Retinal pigment epithelial cell (primary cell): ENCODE measurements at regions not wholly inside any gene's neighbourhood (a gene's known extent, or its start where the extent isn't known, plus 50 kb on each side); places are given as distances from the start of the nearest gene placed in this dataset.

Experiments
- DNase-seq: peaks from one replicate; pipeline ENCODE4 v3.0.0-alpha.2; 2010; ENCODE audit warnings: low read depth
- H3K4me3 ChIP-seq: 2 replicates; pipeline ENCODE4 v1.5.1; 2011; ENCODE audit warnings: mild to moderate bottlenecking, low read length, control low read depth, moderate library complexity
- CTCF ChIP-seq: conservative IDR thresholded peaks from 2 replicates; pipeline ENCODE4 v1.5.1; 2011; ENCODE audit warnings: low read depth, low read length, control low read depth, inconsistent platforms

DNA sequence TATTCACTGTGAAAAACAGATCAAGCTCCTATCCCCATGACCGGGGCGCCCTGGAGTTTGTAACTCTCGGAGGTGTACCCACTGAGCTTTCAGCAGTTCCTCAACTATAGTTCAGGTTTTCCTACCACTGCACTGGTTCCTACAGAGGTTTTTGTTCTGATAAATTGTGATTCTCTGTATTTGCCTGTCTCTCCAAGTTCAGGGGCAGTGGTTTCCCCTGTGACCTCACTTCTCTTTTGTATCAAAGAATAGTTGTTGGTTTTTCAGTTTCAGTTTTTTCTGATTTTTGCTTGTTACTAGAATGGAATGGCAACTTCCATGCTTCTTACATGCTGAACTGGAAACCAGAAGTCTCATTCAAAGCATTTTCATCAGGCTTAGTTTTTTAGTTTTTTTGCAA, 56.8 kb upstream of the PLS3 start:
- TF ChIP-seq CTCF, result no peak
- DNase-seq, result no peak

More for the DNA sequence above, 56.8 kb upstream of the PLS3 start:
- H3K4me3 ChIP-seq, result no peak overlapping the region
